ENCODE measurements at regions not wholly inside any gene's neighbourhood (a gene's known extent, or its start where the extent isn't known, plus 50 kb on each side); places are given as distances from the start of the nearest gene placed in this dataset.
A peak's percentile ranks its signal among the peaks of the same experiment; 100 is the strongest.

DNA sequence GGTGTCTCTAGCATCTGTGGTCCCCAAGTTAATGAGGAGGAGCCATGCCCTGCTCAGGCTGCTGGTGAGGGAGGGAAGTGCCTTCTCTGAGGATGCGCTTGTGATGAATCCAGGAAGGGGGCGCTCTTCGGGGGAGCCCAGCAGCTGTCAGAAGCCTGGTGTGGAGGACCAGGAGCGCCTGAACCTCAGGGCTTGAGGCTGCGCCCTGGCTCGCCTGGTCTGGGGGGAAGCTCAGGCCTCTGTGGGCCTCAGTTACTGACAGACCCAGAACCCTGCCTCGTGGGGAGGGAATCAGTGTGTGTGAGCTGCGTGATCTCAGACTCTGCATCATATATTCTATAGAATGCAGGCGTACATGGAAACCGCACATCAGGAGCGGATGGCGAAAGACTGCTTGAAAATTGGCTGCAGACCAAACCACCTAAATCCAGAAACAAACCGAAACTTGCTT lies 126.1 kb downstream of the SEC14L1 start:
- DNase-seq (ENCODE audit: low spot score), result no peak

DNA sequence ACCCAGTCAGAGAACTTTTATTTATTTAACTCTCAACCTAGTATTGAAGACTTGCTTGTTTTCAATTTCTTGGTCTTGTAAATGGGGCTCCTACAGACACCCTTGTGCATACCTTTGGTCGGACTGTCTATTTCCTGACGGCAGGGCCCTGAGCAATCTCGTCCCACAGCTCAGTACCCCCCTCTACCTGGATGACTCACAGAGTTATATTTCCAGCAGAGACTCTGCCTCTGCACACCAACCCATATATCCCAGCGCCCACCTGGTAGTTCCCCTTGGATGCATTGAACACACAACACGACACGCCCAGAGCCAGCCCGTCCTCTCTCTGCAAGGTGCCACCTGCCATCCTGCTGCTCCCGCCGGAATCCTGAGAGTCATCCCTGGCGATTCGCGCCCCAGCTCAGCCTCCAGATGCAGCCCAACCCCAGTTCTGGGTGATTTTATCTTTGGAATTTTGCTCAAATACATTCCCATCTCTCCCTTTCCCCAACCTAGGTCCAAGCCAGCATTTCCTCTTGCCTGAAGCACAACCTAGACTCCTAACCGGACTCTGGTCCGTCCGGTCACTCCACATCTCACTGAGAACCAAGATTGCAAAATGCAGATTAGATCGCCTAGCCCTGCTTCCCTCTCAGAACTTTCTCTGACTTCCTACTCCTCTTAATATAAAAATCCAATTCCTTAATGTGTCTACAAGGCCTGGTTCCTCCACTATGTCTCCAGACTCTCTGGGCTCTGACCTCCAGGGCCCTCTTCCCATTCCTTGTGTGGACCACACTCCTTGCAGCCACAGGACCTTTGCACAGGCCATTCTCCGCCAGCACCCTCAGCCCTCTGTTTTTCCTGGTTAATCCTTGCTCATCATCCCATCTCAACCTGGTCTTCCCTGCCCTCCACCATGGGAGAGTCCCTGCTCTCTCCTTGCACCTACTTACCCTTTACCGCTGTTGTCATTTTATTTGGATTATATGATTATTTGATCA lies 129.2 kb downstream of the SEC14L1 start:
- DNase-seq (ENCODE audit: low spot score), result no peak

DNA sequence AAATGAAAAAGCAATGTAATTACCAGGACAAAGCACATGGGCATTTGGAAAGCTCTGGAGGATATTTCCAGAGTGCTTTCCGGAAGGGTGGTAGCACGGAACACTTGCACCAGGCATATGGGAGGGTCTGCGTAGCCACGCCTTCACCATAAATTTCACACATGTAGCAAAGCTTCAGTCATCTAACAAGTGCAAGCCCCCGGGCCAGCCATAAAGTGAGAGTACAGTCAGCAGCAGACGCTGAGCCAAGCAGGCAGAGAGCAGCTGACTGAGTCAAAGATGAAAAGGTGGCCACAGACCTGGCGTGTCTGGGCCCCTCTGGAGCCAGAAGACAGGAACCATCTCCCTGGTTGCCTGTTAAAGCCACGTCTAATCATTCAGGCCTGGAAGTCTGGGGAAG lies 130.6 kb downstream of the SEC14L1 start:
- DNase-seq (ENCODE audit: low spot score), result no peak

DNA sequence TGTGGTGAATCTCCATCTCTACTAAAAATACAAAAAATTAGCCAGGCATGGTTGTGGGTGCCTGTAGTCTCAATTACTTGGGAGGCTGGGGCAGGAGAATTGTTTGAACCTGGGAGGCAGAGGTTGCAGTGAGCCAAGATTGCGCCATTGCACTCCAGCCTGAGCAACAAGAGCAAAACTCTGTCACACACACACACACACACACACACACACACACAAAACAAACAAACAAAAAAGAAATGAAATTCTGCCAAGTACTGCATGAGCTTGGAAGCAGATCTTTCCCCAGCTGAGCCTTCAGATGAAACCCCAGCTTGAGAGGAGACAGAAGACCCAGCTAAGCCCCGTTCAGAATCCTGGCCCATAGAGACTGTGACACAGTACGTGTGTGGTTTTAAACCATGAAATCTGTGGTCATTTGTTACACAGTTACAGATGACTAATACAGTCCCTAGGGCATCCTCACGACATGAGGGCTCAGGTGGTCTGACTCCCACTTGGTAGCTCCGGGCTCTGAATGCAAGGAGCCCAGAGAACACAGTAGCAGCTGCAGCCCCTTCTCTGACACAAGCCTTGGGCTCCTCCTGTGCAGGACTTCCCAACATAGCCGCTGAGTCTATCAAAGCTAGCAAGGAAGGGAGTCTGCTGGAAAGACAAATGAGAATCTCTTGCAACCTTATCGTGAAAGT lies 132.8 kb downstream of the SEC14L1 start:
- DNase-seq (ENCODE audit: low spot score), result no peak

DNA sequence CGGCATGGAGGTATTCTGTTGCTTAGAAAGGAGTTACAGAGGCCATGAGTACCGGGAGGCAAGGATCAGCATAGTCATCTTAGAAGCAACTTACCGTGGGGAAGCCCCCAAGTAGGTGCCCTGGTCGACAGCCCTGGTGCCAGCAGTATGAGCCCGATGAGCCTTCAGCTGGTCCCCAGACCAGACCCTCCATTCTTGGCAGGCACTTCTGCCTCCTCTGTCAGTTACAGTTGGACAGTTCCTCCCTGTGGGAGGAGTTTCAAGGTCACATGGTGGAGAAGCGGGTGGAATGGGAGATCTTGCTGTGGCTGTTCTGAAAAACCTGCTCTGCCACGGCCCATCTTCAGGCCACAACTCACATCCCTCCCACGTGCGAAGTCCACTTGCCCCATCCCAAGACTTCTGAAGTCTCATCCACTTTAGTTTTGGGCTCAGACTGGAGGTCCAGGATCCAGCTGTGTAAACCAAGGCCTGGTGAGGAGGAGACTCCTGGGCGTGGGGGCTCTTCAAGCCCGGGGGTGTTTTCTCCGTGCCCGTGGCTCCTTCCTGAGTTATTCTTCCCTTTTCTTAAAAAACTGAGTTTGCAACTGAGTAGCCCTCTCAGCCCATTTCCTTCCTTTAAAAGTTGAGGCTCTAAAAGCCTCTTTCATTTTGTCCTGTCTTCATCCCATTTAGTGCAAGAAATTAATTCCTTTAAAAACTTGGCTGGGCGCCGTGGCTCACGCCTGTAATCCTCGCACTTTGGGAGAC lies 133.5 kb downstream of the SEC14L1 start:
- no peak for DNase-seq (ENCODE audit: low spot score)

DNA sequence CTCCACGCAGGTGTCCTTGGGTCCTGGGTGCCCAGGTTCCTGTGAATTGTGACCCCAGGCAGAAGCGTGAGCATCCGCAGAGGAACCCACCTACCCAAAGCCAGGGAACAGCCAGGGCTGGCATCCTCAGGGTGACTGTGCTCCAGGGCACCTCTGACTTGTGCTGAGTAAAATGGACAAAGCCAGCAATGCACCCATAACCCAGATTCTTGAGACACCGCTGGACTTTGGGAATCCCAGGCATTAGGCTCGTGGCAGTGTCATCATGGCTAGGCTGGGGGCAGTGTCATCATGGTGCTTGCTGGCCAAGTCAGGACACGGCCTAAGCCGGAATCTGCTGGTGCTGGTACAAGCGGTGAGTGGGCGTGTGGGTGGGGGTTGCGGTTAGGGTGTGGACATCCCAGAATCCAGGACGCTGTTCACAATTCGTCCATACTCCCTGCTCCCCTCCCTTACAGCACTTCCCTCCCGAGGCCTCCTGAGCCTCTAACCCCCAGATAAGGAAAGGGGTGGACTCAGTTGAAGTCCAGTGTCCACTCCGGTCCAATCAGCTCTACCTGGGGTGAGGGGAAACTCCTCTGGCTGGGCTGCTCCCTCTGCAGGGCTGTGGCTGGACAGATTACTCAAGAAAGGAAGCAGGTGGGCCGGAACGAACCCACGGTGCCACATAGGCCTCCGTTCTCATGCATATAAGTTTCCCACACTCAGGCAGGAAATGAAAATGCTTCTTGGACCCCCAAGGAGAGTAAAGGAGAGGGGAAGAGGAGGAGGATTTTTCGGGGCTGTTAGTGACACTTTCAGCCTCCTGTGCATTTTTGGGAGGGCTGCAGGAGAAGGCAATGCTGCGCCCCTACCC lies 138.9 kb downstream of the SEC14L1 start:
- DNase-seq (ENCODE audit: low spot score), result no peak

DNA sequence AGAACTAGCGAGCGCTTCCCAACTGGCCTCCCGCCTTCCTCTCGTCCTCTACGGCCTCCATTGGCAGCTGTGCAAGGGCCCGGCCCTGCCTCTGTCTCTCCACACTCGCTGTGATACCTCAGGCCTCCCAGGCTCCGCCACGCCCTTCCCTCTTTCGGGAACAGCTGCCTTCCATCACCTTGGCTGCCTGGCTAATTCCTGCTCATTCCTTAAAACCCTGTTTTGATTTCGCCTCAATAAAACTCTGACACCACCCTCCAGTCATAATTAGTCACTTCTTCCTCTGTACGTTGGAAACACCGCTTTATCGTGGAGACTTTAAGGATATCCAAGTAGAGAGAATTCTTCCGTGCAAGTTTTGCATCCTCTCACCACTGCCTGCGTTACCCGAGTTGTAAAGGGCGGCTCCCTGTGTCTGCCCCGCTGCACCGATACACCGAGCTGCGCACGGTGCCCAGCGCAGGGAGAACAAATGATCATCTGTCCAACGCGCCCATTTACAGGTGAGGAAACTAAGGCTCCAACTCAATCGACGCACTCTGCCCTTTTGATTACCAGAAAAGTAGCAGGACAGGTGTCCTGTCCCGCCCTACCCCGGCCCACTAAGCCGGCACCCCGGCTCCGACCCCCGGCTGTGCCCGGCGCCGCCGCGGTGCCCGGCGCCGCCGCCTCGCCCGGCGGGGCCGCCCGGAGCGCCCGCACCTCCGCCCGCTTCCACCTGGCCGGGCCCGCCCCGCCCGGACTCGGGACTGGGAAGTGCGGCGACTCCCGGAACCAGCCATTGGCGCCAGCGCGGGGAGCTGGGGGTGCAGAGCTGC lies 139.7 kb downstream of the SEC14L1 start:
- DNase-seq (ENCODE audit: low spot score), result no peak

DNA sequence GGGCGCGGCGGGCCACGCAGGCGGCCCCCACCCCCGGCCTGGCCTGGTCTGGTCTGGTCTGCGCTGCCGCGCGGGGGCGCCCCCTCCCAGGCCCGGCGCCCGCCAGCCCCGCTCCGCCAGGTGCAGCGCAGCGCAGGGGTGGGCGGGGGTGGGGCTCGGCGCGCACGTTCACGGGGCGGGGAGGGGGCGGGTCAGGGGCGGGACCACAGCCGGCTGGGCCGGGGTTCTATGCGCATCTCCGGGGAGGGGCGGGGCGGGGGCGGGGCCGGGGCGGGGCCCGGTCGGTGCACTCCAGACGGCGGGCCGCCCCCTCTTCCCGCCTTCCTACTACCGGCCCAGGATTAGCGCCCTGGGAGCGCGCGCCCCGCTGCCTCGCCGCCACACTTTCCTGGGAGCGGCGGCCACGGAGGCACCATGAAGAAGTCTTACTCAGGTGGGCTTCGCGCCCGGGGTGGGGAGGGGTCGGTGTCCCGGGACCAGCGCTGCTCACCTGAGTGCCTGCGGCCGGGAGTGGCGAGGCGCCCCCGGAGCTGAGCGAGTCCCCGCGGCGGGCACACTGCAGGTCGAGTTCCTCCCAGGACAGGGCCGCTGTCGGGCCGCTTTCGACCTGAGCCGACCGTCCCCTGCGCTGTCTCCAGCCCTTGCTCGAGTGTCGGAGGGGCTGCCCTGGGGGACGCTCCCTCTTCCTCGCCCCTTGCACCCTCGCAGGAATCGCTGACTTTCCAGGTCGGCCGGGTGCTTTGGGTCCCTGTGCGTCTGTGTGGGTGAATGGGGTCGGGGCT lies 140.5 kb downstream of the SEC14L1 start:
- peak; percentile 91 for DNase-seq (ENCODE audit: low spot score)

DNA sequence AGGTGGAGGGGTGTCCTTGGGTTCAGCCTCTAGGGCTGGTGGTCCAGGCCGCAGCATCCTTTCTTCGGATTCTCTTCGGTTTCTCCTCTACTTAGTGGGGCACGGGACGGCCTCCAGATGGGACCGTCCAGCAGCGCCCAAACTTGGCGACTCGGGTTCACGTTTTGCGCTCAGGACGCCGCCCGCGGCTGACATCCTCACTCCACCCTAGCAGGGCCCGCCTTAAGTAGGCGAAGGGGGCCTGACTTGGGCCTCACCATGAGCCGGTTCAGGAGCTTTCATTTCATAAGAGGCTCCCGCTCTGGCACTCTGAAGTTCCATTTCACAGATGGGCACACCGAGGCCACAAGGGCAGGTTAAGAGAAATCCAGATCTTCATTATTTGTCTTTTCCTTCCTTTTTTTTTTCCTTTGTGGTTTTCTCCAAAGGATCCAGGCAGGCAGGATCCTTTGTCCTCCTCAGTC lies 141.2 kb downstream of the SEC14L1 start:
- DNase-seq (ENCODE audit: low spot score), result peak; percentile 33

DNA sequence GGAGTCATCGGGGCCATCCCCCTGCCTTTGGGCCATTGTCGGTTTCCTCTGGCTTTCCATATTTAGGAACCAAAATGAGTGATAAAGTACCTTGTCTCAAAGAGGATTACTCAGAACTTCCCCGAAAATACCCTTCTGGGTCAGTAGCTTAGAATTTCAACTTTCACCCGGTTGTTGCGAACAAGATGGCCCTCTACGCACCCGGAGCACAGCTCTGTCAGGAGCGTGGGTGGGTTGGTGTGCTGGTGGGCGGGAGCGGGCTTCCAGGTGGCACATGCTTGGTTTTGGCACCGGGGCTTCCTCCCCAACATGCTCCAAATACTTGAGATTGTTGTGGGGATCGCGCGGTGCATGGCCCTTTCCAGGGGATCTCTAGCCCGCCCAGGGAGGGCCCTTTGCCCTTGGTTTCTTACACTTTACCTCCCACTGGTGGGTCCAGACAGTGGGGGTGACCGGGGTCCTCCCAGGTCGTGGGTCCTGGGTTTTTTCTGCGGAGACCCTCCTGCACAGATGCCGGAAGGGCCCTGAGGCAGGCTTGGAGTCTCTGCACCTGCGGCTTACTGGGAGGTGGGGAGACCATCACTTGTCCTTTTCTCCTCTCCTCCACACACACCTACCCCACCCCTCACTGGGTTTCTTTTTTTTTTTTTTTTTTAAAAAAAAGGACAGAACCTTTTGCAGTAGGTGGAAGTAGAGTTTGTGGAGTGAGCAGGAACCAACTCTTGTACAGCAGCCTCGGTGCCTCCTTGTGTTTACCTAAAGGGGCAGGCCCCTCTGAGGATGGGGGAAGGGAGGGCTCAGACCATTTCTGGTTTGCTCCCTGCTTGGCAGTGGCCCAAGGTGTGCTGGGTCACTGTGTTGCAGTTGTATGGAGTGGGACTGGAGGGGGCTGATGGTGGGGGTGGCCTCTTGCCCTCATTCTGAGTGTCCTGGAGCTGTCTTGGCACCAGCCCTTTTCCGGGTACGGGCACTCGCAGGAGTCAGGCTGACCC lies 142.1 kb downstream of the SEC14L1 start:
- no peak for DNase-seq (ENCODE audit: low spot score)

DNA sequence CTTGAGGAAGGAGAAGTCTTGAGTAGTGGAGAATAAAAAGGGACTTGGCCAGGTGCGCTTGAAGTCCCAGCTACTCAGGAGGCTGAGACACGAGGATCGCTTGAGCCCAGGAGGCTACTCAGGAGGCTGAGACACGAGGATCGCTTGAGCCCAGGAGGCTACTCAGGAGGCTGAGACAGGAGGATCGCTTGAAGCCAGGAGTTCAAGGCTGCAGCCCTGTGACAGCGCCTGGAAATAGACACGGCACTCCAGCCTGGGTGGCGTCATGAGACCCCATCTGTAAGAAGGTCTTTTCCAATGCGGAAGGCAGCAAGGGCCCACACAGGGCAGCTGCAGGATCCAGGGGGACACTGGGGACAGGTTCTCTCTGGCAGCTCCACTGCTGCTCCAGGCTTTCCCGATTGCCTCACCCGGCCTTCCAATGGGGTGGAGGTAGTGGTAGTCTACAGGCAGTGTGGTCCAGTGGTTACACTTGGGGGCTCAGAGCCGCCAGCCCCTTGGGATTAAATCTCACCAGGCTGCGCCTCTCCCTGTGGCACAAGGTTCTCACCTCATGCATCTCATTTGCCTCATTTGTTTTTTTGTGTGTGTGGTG lies 143.4 kb downstream of the SEC14L1 start:
- no peak for DNase-seq (ENCODE audit: low spot score)

DNA sequence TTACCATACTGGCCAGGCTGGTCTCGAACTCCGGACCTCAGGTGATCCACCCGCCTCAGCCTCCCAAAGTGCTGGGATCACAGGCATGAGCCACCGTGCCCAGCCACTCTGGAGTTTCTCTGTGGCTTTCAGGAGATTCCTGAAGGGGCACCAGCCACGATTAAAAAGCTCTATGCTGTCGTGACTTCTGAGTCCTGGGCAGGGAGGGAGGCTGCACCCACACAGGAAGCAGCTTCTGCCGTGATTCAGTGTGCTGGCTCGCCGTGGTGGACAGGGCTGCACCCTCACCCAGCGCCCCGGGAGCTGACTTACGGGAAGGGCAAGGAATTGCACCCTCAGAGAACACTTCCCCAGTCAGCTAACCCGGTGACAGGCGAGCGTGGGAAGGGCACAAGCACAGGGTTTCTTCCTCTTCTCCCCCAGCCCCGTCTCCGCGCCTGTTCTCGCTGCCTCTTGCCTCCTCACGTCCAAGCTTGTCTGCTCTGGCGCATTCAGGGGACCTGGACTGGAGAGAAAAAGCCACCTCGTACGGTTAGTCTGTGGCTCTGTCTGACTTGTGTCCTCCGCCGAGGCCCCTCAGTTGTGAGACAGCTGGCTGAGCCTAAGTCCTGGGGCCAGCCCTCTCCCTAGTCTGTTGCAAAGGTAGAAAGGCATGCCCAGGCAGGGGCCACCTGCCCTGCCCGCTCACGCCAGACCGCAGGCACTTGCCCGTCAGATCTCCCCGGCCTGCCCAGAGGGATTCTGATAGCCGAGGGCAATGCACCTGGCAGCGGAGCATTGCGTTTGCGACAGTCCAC lies 145.0 kb downstream of the SEC14L1 start:
- DNase-seq (ENCODE audit: low spot score), result no peak

DNA sequence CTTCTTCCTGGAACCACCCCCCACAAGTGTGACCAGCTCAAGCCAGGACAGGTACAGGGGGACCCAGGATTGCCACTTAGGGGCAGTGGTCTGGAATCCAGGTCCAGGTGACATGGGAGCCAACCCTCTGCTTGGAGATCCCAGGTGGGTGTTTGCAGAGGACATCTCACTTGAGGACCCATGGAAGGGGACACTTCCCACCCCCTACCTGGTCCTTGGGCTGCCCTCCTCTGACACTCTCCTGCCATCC lies 145.5 kb downstream of the SEC14L1 start:
- DNase-seq (ENCODE audit: low spot score), result no peak

DNA sequence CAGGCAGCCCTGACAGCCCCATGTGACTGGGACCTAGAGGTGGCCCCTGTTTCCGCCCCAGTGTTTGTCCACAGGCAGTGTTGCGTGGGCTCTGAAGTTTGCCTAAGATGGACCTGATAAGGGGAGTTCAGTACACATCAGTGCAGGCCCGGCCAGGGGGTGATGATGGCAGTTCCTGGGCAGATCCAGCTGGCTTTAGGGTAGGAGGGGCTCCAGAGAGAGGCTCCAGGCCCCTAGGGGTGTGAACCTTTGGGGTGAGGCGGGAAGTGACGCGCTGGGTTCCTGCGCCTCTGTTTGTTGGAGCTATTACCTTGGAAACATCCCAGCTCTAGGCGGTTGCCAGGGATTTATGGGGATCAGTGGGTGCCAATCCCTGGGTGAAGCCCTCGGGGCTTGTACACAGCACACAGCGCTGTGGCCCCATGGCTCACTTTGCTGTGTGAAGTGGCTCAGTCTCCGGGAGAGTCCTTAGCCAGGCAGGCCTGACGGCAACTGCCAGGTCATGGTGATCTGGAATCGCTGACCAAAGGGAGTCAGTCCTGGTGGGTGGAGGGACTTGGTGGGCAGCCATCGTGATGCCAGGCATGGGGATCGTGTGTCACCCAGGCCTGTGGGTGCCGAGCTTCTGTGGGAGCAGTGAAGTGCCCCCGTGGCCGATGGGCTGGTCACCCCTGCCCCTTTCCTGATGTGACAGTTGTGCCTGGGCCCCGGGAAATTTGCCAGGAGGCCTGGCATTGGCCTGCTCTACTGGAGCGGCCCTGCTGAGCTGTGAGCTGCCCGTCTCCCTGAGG lies 146.1 kb downstream of the SEC14L1 start:
- no peak for DNase-seq (ENCODE audit: low spot score)

DNA sequence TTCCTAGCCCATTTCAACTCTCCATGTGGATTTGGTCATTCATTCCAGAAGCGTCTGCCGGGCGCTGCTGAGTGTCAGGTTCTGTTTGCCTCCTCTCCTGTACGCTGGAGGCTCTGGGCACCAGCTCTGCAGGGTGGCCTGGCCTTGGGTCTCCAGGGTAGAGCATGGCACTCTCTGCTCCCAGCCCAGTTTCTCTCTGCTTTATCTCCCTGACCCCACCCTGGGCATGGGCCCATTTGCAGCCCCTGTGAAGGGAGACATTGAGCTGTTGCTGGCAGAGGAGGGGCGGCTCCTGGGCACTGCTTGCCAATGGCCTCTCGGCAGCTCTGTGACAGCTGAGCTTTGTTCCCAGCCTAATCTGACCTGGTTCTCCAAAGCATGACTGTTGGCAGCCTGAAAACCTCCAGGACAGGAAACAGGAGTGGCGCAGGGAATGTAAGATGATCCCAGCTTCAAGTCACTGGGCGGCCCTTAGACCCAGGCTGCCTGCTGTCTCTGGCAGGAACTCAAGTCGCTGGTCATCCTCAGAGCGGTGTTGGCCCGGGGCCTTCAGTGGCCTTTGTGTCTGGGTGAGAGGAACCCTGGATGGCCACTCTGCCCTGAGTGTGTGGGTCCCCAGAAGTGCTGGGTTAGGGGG lies 146.8 kb downstream of the SEC14L1 start:
- no peak for DNase-seq (ENCODE audit: low spot score)

DNA sequence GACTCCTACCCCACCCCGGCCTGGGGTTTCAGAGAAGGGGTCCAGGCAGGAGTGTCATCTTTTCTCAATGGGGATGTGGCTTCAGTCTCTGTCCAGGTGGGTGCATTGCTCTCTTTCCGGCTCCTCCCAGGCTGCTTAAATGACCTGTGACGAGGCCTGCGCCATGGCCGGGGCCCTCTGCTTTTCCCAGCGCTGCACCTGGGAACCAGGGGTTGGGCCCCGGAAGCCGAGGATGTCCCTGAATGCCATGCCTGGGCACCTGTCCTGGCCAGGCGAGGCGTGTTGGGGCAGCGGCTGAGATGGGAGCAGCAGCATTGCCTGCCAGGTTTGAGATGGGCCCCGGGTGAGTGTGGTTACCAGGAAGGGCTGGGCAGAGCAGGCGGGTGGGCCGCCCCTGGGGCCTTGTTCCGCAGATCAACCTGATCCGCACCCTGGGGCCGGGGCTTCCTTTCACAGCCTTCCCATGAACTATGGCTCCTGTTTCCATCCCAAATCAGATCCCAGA lies 147.4 kb downstream of the SEC14L1 start:
- no peak for DNase-seq (ENCODE audit: low spot score)
